SK-N-SH (cell line): ENCODE measurements at regions not wholly inside any gene's neighbourhood (a gene's known extent, or its start where the extent isn't known, plus 50 kb on each side); places are given as distances from the start of the nearest gene placed in this dataset.

Source experiments
- CTCF ChIA-PET: fragments of 300-600, 350-600 bp; formaldehyde crosslinking; extraction: SDS; loops from one replicate; lab custom pipeline; 2021; lab: Yijun Ruan, JAX
- POLR2A ChIA-PET: fragments of 350-600 bp; sonication (Branson Sonifier 250); formaldehyde crosslinking; extraction: SDS; loops from one replicate; lab custom pipeline; 2020; ENCODE audit warnings: antibody characterized with exemption, inconsistent platforms; lab: Yijun Ruan, JAX
- DNase-seq: peaks from one replicate; pipeline ENCODE4 v3.0.0; 2012
- H2AFZ ChIP-seq: fragments of 200-600 bp; sonication (generic); 2 replicates; pipeline ENCODE4 v1.8.1; 2016; ENCODE audit warnings: antibody characterized with exemption, mild to moderate bottlenecking, low read depth
- H3F3A ChIP-seq: fragments of 200-600 bp; sonication (generic); replicated peaks from 2 replicates; pipeline ENCODE3; 2016; ENCODE audit warnings: antibody characterized with exemption, mild to moderate bottlenecking; ENCODE audit not compliant: insufficient read depth
- H3K27ac ChIP-seq, 2 experiments: fragments of 200-500 bp in 1 of 2; fragments of 200-600 bp in 1 of 2; sonication (Bioruptor generic) in 1 of 2; sonication (generic), shearing (Covaris generic) in 1 of 2; 2 replicates each; pipeline versions ENCODE4 v1.5.1 to v1.6.1; 2014 to 2016; ENCODE audit warnings: low read depth in 2 of 2, inconsistent platforms in 1 of 2, low read length in 1 of 2, mild to moderate bottlenecking in 1 of 2, mixed read lengths in 1 of 2
- H3K27me3 ChIP-seq: fragments of 200-600 bp; sonication (generic), shearing (Covaris generic); 2 replicates; pipeline ENCODE4 v1.6.1; 2016; ENCODE audit warnings: mixed run types; ENCODE audit not compliant: insufficient read depth
- H3K36me3 ChIP-seq, 2 experiments: fragments of 200-500 bp in 1 of 2; fragments of 200-600 bp in 1 of 2; sonication (Bioruptor generic) in 1 of 2; sonication (generic) in 1 of 2; replicated peaks in 1 of 2; 2 replicates each; pipeline versions ENCODE3 to v1.5.1; 2014 to 2016; ENCODE audit warnings: low read length in 1 of 2, mild to moderate bottlenecking in 1 of 2; ENCODE audit not compliant: insufficient read depth in 2 of 2, control insufficient read depth in 1 of 2
- H3K4me1 ChIP-seq, 2 experiments: fragments of 200-500 bp in 1 of 2; fragments of 200-600 bp in 1 of 2; sonication (Bioruptor generic) in 1 of 2; sonication (generic), shearing (Covaris generic) in 1 of 2; 2 replicates each; pipeline versions ENCODE4 v1.5.1 to v1.6.1; 2014 to 2016; ENCODE audit warnings: low read depth in 1 of 2, low read length in 1 of 2, mixed run types in 1 of 2; ENCODE audit not compliant: insufficient read depth in 2 of 2, control insufficient read depth in 1 of 2
- H3K4me2 ChIP-seq: fragments of 200-600 bp; sonication (generic), shearing (Covaris generic); 2 replicates; pipeline ENCODE4 v1.6.1; 2017; ENCODE audit warnings: mixed run types
- H3K4me3 ChIP-seq, 2 experiments: fragments of 200-500 bp in 1 of 2; fragments of 200-600 bp in 1 of 2; sonication (Bioruptor generic) in 1 of 2; sonication (generic), shearing (Covaris generic) in 1 of 2; 2 replicates each; pipeline versions ENCODE4 v1.5.1 to v1.8.1; 2014 to 2016; ENCODE audit warnings: low read depth in 2 of 2, inconsistent platforms in 1 of 2, low read length in 1 of 2, mild to moderate bottlenecking in 1 of 2, mixed read lengths in 1 of 2, moderate library complexity in 1 of 2
- H3K79me2 ChIP-seq: fragments of 200-600 bp; sonication (generic); 2 replicates; pipeline ENCODE4 v1.8.1; 2017; ENCODE audit warnings: mild to moderate bottlenecking; ENCODE audit not compliant: insufficient read depth
- H3K9ac ChIP-seq: fragments of 200-600 bp; sonication (generic); 2 replicates; pipeline ENCODE4 v1.6.1; 2017; ENCODE audit warnings: mixed run types
- H3K9me2 ChIP-seq: fragments of 200-600 bp; sonication (generic); 2 replicates; pipeline ENCODE4 v1.6.1; 2017; ENCODE audit warnings: mixed run types
- H3K9me3 ChIP-seq: fragments of 200-600 bp; sonication (generic); 2 replicates; pipeline ENCODE4 v1.6.1; 2017; ENCODE audit warnings: mixed run types, mild to moderate bottlenecking, moderate library complexity
- H4K20me1 ChIP-seq: fragments of 200-600 bp; sonication (generic); 2 replicates; pipeline ENCODE4 v1.6.1; 2017; ENCODE audit warnings: mild to moderate bottlenecking, mixed run types; ENCODE audit not compliant: insufficient read depth
- CTCF ChIP-seq: fragments of 200-600 bp; sonication (generic); IDR thresholded peaks from 2 replicates; pipeline ENCODE4 v1.6.1; 2017; ENCODE audit warnings: antibody characterized with exemption, mild to moderate bottlenecking, moderate library complexity
- ELF1 ChIP-seq: IDR thresholded peaks from 2 replicates; pipeline ENCODE4 v1.4.0; 2012
- EP300 ChIP-seq, 2 experiments: IDR thresholded peaks; 2 replicates each; pipeline versions ENCODE4 v1.4.0 to v1.6.1; 2012; ENCODE audit warnings: borderline replicate concordance in 1 of 2, low read depth in 1 of 2, low read length in 1 of 2
- EZH2phosphoT487 ChIP-seq: fragments of 200-600 bp; sonication (generic); IDR thresholded peaks from 2 replicates; pipeline ENCODE4 v1.6.1; 2017; ENCODE audit warnings: low read depth, mixed run types, mild to moderate bottlenecking, antibody characterized with exemption, moderate library complexity, borderline replicate concordance
- FOSL2 ChIP-seq: IDR thresholded peaks from 2 replicates; pipeline ENCODE4 v1.4.0; 2012; ENCODE audit warnings: low read depth, mild to moderate bottlenecking, moderate library complexity, borderline replicate concordance
- GATA2 ChIP-seq: sonication (generic); formaldehyde crosslinking; IDR thresholded peaks from 2 replicates; pipeline ENCODE4 v1.5.0; 2020; ENCODE audit warnings: mild to moderate bottlenecking, missing genetic modification reagents
- JUND ChIP-seq: IDR thresholded peaks from 2 replicates; pipeline ENCODE4 v1.4.0; 2012
- MAX ChIP-seq: IDR thresholded peaks from 2 replicates; pipeline ENCODE4 v1.4.0; 2012; ENCODE audit warnings: low read depth
- MXI1 ChIP-seq: IDR thresholded peaks from 2 replicates; pipeline ENCODE4 v1.6.1; 2012; ENCODE audit warnings: mild to moderate bottlenecking, low read depth, low read length, improper control_type of control experiment
- NFIC ChIP-seq: IDR thresholded peaks from 2 replicates; pipeline ENCODE4 v1.4.0; 2012; ENCODE audit warnings: borderline replicate concordance
- NRF1 ChIP-seq: IDR thresholded peaks from 2 replicates; pipeline ENCODE4 v1.6.1; 2012; ENCODE audit warnings: low read depth, mild to moderate bottlenecking, low read length
- PBX3 ChIP-seq: IDR thresholded peaks from 2 replicates; pipeline ENCODE4; 2012
- POLR2AphosphoS5 ChIP-seq: IDR thresholded peaks from 2 replicates; pipeline ENCODE4 v1.6.1; 2012; ENCODE audit warnings: low read depth, low read length
- RFX5 ChIP-seq: IDR thresholded peaks from 2 replicates; pipeline ENCODE4 v1.6.1; 2012; ENCODE audit warnings: mild to moderate bottlenecking, improper control_type of control experiment, low read length
- RXRA ChIP-seq: IDR thresholded peaks from 2 replicates; pipeline ENCODE4 v1.4.0; 2012; ENCODE audit warnings: low read depth, mild to moderate bottlenecking, borderline replicate concordance
- USF2 ChIP-seq: fragments of 150-350 bp; IDR thresholded peaks from 2 replicates; pipeline ENCODE4 v1.6.1; 2017; ENCODE audit warnings: antibody characterized with exemption, low read length, low read depth, borderline replicate concordance
- YY1 ChIP-seq: IDR thresholded peaks from 2 replicates; pipeline ENCODE4 v1.4.0; 2012; ENCODE audit warnings: low read depth, mild to moderate bottlenecking
- WGBS: methylation state at CpG from one replicate; pipeline ENCODE4 v1.1.6; 2017; ENCODE audit warnings: low lambda C conversion rate; 5-methylcytosine and 5-hydroxymethylcytosine counted together
- TF ChIP-seq, protein P1 (sequence below): fragments of 150-350 bp; IDR thresholded peaks from 2 replicates; pipeline ENCODE4 v1.6.1; 2016; ENCODE audit warnings: mild to moderate bottlenecking, low read depth, low read length

- Histone ChIP-seq H3K4me1 (no peaks in the 10 kb centered on the region), H3K4me2 (no peak overlapping the region), H3K9me3 (no peaks in the 10 kb centered on the region), H3F3A (no peaks in the 10 kb centered on the region), H3K36me3 (no peaks in the 10 kb centered on the region), H3K79me2 (no peaks in the 10 kb centered on the region), H4K20me1 (no peaks in the 10 kb centered on the region), H2AFZ (no peak overlapping the region), H3K27ac (no peak overlapping the region), H3K4me3 (no peak overlapping the region), H3K9me2 (no peaks in the 10 kb centered on the region), H3K9ac (no peak overlapping the region), H3K27me3 (peaks cover 12% of the 10 kb centered on the region; the same call in 1 of the 2 replicates)
- no peak for DNase-seq
- CTCF ChIA-PET: no interaction called here
- POLR2A ChIA-PET: no interaction called here
- TF ChIP-seq RFX5 (no peak), FOSL2 (no peak), YY1 (no peak), MXI1 (no peak), EP300 (IDR thresholded peaks at IDR 0.05; ENCODE audit: borderline replicate concordance in 1 of 2, low read depth in 1 of 2, low read length in 1 of 2) (no peak), NFIC (no peak), NRF1 (no peak), GATA2 (CRISPR knock-in tag) (no peak), ELF1 (no peak), USF2 (no peak), EZH2phosphoT487 (no peak), POLR2AphosphoS5 (no peak), MAX (no peak), JUND (no peak), PBX3 (no peak), RXRA (no peak)
- TF ChIP-seq, protein P1, sequence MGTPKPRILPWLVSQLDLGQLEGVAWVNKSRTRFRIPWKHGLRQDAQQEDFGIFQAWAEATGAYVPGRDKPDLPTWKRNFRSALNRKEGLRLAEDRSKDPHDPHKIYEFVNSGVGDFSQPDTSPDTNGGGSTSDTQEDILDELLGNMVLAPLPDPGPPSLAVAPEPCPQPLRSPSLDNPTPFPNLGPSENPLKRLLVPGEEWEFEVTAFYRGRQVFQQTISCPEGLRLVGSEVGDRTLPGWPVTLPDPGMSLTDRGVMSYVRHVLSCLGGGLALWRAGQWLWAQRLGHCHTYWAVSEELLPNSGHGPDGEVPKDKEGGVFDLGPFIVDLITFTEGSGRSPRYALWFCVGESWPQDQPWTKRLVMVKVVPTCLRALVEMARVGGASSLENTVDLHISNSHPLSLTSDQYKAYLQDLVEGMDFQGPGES: no peak
- WGBS: 2% methylated on average over 1 of the region's 1 CpG
These were observed 284.5 kb upstream of the RASA1 start for GRCh38 chr5:86983208-86983607.

DNA sequence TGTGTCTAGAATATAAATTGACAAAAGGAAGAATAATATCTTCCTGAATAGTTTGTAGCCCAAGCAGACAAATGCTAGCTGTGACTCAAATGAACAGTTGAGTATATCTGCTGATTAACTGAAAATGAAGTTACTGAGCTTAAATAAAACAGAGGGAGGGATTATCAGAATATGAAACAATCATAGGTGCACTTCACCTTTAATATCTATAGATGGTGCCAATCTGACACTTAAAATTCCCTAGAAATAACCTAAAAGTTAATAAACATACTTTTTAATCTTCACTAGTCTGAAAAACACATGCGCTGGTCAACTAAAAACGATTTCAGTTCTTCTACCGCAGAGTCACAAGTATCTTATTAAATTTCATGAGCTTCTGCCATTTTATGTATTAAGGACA is 280.8 kb upstream of the RASA1 start:
- peak; percentile 16; the same call in 1 of the 2 replicates for TF ChIP-seq CTCF
- TF ChIP-seq MAX: no peak
- Histone ChIP-seq H3K79me2 (no peaks in the 10 kb centered on the region), H3K4me3 (no peak overlapping the region), H3K27me3 (peaks cover 3% of the 10 kb centered on the region; the same call in 1 of the 2 replicates), H3F3A (peaks cover 3% of the 10 kb centered on the region), H3K9me3 (no peaks in the 10 kb centered on the region), H3K4me1 (no peaks in the 10 kb centered on the region), H3K9ac (no peak overlapping the region), H3K27ac (no peak overlapping the region), H4K20me1 (no peaks in the 10 kb centered on the region), H3K36me3 (no peaks in the 10 kb centered on the region), H2AFZ (no peak overlapping the region), H3K9me2 (no peaks in the 10 kb centered on the region), H3K4me2 (no peak overlapping the region)
- POLR2A ChIA-PET: no interaction called here
- DNase-seq: no peak
- 35% methylated on average over 3 of the region's 3 CpGs for WGBS
- CTCF ChIA-PET: interaction anchor here (0.6 kb wide), 1 partner anchor 26 kb away, joined by 3 read pairs; no protein-coding TSS in a partner anchor
